ENCODE measurements at regions not wholly inside any gene's neighbourhood (a gene's known extent, or its start where the extent isn't known, plus 50 kb on each side); places are given as distances from the start of the nearest gene placed in this dataset.
A peak's percentile ranks its signal among the peaks of the same experiment; 100 is the strongest.

GRCh38 chr10:63703740-63704345, 182.6 kb downstream of the REEP3 start:
- DNase-seq, result no peak
- Mint-ChIP-seq H3K27ac (ENCODE audit: unreplicated experiment) (peak overlapping the region; percentile 18), H3K36me3 (ENCODE audit: insufficient read depth, unreplicated experiment) (no peaks in the 10 kb centered on the region), H3K9me3 (ENCODE audit: unreplicated experiment) (peaks cover 10% of the 10 kb centered on the region), H3K27me3 (ENCODE audit: insufficient read depth, unreplicated experiment) (no peaks in the 10 kb centered on the region), H3K4me3 (ENCODE audit: unreplicated experiment) (no peak overlapping the region), H3K4me1 (ENCODE audit: low read depth, unreplicated experiment) (peaks cover 20% of the 10 kb centered on the region)
- intact Hi-C loops (cut with micrococcal nuclease; ENCODE audit: unreplicated experiment), result no loop called here
- Histone ChIP-seq H3K27me3 (replicated peaks; ENCODE audit: control insufficient read depth, insufficient read depth, low read length) (no peaks in the 10 kb centered on the region), H3K36me3 (ENCODE audit: control insufficient read depth, insufficient read depth, low read length) (no peaks in the 10 kb centered on the region), H3K9me3 (no peaks in the 10 kb centered on the region), H3K4me3 (ENCODE audit: low read depth, low read length) (no peak overlapping the region), H3K4me1 (peaks cover 16% of the 10 kb centered on the region)
- TF ChIP-seq CTCF (IDR thresholded peaks at IDR 0.05; ENCODE audit: insufficient read depth in 1 of 2, low read depth in 1 of 2, low read length in 1 of 2, severe bottlenecking in 1 of 2, unreplicated experiment in 1 of 2), result no peak
- BruUV-seq (replicated peaks), result no TSS peak
- ChIA-PET CTCF (interaction anchor here (0.9 to 1.3 kb wide), 3 partner anchors 16 to 66 kb away, joined by 3 to 4 read pairs (median 3); no protein-coding TSS in a partner anchor), POLR2A (no interaction called here)

- H3K36me3 Mint-ChIP-seq (ENCODE audit: insufficient read depth, unreplicated experiment), result no peaks in the 10 kb centered on the region
- H3K36me3 ChIP-seq (ENCODE audit: control insufficient read depth, insufficient read depth, low read length), result no peaks in the 10 kb centered on the region
- H3K9me3 ChIP-seq, result no peaks in the 10 kb centered on the region
- peaks cover 25% of the 10 kb centered on the region for H3K4me1 Mint-ChIP-seq (ENCODE audit: low read depth, unreplicated experiment)
- H3K27me3 Mint-ChIP-seq (ENCODE audit: insufficient read depth, unreplicated experiment), result no peaks in the 10 kb centered on the region
- H3K9me3 Mint-ChIP-seq (ENCODE audit: unreplicated experiment), result peaks cover 10% of the 10 kb centered on the region
- no TSS peak for BruUV-seq (replicated peaks)
- no peak overlapping the region for H3K27ac Mint-ChIP-seq (ENCODE audit: unreplicated experiment)
- no peak for TF ChIP-seq CTCF (IDR thresholded peaks at IDR 0.05; ENCODE audit: insufficient read depth in 1 of 2, low read depth in 1 of 2, low read length in 1 of 2, severe bottlenecking in 1 of 2, unreplicated experiment in 1 of 2)
- DNase-seq, result no peak
- CTCF ChIA-PET, result no interaction called here
- H3K4me3 ChIP-seq (ENCODE audit: low read depth, low read length), result no peak overlapping the region
- H3K4me1 ChIP-seq, result peaks cover 30% of the 10 kb centered on the region
- intact Hi-C loops (cut with micrococcal nuclease; ENCODE audit: unreplicated experiment), result no loop called here
- no peaks in the 10 kb centered on the region for H3K27me3 ChIP-seq (replicated peaks; ENCODE audit: control insufficient read depth, insufficient read depth, low read length)
- no peak overlapping the region for H3K4me3 Mint-ChIP-seq (ENCODE audit: unreplicated experiment)
- POLR2A ChIA-PET, result no interaction called here
These were observed 186.2 kb downstream of the REEP3 start for GRCh38 chr10:63707254-63707910.

- no peak overlapping the region for H3K4me3 Mint-ChIP-seq (ENCODE audit: unreplicated experiment)
- Histone ChIP-seq H3K4me1 (peaks cover 38% of the 10 kb centered on the region), H3K36me3 (ENCODE audit: control insufficient read depth, insufficient read depth, low read length) (no peaks in the 10 kb centered on the region), H3K27me3 (replicated peaks; ENCODE audit: control insufficient read depth, insufficient read depth, low read length) (no peaks in the 10 kb centered on the region), H3K4me3 (ENCODE audit: low read depth, low read length) (no peak overlapping the region), H3K9me3 (no peaks in the 10 kb centered on the region)
- ChIA-PET POLR2A (no interaction called here), CTCF (no interaction called here)
- intact Hi-C loops (cut with micrococcal nuclease; ENCODE audit: unreplicated experiment), result no loop called here
- no peaks in the 10 kb centered on the region for H3K36me3 Mint-ChIP-seq (ENCODE audit: insufficient read depth, unreplicated experiment)
- H3K4me1 Mint-ChIP-seq (ENCODE audit: low read depth, unreplicated experiment), result peaks cover 29% of the 10 kb centered on the region
- no peak for DNase-seq
- H3K27me3 Mint-ChIP-seq (ENCODE audit: insufficient read depth, unreplicated experiment), result no peaks in the 10 kb centered on the region
- H3K27ac Mint-ChIP-seq (ENCODE audit: unreplicated experiment), result no peak overlapping the region
- no peak for TF ChIP-seq CTCF (IDR thresholded peaks at IDR 0.05; ENCODE audit: insufficient read depth in 1 of 2, low read depth in 1 of 2, low read length in 1 of 2, severe bottlenecking in 1 of 2, unreplicated experiment in 1 of 2)
- H3K9me3 Mint-ChIP-seq (ENCODE audit: unreplicated experiment), result peaks cover 7% of the 10 kb centered on the region
- no TSS peak for BruUV-seq (replicated peaks)
These were observed 187.2 kb downstream of the REEP3 start for GRCh38 chr10:63708421-63708820.

Measured in Caco-2 (cell line).